ENCODE measurements at regions not wholly inside any gene's neighbourhood (a gene's known extent, or its start where the extent isn't known, plus 50 kb on each side); places are given as distances from the start of the nearest gene placed in this dataset.

DNA sequence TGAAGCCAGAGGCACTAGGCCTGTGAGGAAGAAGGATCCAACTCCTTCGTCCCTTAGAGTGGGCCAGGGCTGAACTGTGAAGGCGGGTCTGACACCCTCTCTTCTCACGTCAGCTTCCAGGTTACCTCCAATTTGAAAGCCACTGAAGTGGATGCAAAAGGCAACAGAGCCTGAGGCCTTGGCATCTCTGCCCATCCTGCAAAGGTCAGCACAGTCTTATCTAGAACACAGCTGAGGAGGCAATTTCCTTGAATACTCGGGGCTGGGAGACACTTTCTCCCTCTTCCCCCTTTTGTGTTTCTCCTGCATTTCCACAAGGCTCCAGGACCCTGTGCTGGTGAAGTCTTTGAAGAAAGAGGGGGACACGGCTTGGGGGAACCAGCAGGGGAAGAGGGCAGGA, 91.6 kb upstream of the PAX6 start:
- peaks cover 10% of the 10 kb centered on the region for H3K9me3 Mint-ChIP-seq
- TF ChIP-seq, protein P1, sequence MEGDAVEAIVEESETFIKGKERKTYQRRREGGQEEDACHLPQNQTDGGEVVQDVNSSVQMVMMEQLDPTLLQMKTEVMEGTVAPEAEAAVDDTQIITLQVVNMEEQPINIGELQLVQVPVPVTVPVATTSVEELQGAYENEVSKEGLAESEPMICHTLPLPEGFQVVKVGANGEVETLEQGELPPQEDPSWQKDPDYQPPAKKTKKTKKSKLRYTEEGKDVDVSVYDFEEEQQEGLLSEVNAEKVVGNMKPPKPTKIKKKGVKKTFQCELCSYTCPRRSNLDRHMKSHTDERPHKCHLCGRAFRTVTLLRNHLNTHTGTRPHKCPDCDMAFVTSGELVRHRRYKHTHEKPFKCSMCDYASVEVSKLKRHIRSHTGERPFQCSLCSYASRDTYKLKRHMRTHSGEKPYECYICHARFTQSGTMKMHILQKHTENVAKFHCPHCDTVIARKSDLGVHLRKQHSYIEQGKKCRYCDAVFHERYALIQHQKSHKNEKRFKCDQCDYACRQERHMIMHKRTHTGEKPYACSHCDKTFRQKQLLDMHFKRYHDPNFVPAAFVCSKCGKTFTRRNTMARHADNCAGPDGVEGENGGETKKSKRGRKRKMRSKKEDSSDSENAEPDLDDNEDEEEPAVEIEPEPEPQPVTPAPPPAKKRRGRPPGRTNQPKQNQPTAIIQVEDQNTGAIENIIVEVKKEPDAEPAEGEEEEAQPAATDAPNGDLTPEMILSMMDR (IDR thresholded peaks at IDR 0.05): no peak
- H3K4me3 Mint-ChIP-seq: no peak overlapping the region
- Histone ChIP-seq H3K27me3 (ENCODE audit: control insufficient read depth in 1 of 2, insufficient read depth in 2 of 2, low read length in 2 of 2) (peaks cover 0 to 7% of the 10 kb centered on the region in 2 experiments), H3K27ac (ENCODE audit: low read depth in 1 of 2, low read length in 2 of 2) (no peak overlapping the region), H3K4me3 (ENCODE audit: low read length) (no peak overlapping the region), H3K4me1 (ENCODE audit: insufficient read depth, low read length) (no peaks in the 10 kb centered on the region), H3K36me3 (ENCODE audit: insufficient read depth, low read length) (no peaks in the 10 kb centered on the region), H3K9me3 (ENCODE audit: control insufficient read depth in 1 of 2, insufficient read depth in 1 of 2, low read length in 2 of 2) (no peaks in the 10 kb centered on the region)
- POLR2A ChIA-PET: no interaction called here
- peaks cover 45% of the 10 kb centered on the region for H3K27me3 Mint-ChIP-seq
- CTCF ChIA-PET: no interaction called here
- DNase-seq: no peak
- no peaks in the 10 kb centered on the region for H3K36me3 Mint-ChIP-seq (ENCODE audit: low read depth)
- H3K27ac Mint-ChIP-seq: no peak overlapping the region
- no peaks in the 10 kb centered on the region for H3K4me1 Mint-ChIP-seq (ENCODE audit: low read depth)
- ATAC-seq (ENCODE audit: poor library complexity): no peak
- intact Hi-C loops (cut with DNase I, micrococcal nuclease): no loop called here

DNA sequence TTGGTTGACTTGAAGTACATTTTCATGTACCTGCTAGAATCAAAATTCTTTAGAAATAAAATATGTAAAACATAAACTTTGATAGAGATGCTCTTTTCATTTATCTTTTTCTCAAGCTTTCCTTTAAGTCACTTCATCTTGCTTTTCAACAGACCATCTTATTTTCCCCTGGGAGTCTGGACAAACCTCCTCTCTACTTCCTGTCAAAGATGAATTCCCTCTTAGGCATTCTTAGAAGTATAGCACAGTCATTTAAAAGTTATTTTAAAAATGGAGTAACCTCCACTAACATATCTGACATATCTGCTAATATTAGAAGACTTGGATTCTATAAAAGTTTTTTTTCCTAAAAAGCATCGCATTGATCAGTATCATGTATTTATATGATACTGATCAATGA, 84.8 kb upstream of the PAX6 start:
- Histone ChIP-seq H3K27ac (ENCODE audit: low read depth in 1 of 2, low read length in 2 of 2) (no peak overlapping the region), H3K36me3 (ENCODE audit: insufficient read depth, low read length) (no peaks in the 10 kb centered on the region), H3K4me3 (ENCODE audit: low read length) (no peak overlapping the region), H3K27me3 (ENCODE audit: control insufficient read depth in 1 of 2, insufficient read depth in 2 of 2, low read length in 2 of 2) (peaks cover 6% of the 10 kb centered on the region in 2 experiments), H3K4me1 (ENCODE audit: insufficient read depth, low read length) (no peaks in the 10 kb centered on the region), H3K9me3 (ENCODE audit: control insufficient read depth in 1 of 2, insufficient read depth in 1 of 2, low read length in 2 of 2) (no peaks in the 10 kb centered on the region)
- ChIA-PET POLR2A (no interaction called here), CTCF (no interaction called here)
- Mint-ChIP-seq H3K4me1 (ENCODE audit: low read depth) (no peaks in the 10 kb centered on the region), H3K36me3 (ENCODE audit: low read depth) (no peaks in the 10 kb centered on the region), H3K27ac (no peak overlapping the region), H3K27me3 (peaks cover 33% of the 10 kb centered on the region), H3K4me3 (no peak overlapping the region), H3K9me3 (peaks cover 6% of the 10 kb centered on the region)
- ATAC-seq (ENCODE audit: poor library complexity) (no peak), DNase-seq (no peak)
- TF ChIP-seq, protein P1 (IDR thresholded peaks at IDR 0.05): no peak
- intact Hi-C loops (cut with DNase I, micrococcal nuclease): no loop called here

DNA sequence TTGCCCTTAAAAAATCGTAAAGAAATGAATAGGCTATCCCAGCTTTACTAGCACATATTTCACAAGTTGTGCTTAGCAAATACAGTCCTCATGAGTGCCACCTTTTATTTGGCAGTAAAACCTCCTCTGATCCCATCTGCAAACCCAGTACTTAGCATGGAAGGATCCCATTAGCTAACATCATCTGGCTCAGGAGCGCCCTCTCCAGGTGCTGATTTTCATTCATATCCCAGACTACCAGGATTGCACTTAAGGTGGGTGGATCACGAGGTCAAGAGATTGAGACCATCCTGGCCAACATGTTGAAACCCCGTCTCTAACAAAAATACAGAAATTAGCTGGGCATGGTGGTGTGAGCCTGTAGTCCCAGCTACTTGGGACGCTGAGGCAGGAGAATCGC, 76.1 kb upstream of the PAX6 start:
- Histone ChIP-seq H3K27ac (ENCODE audit: low read depth in 1 of 2, low read length in 2 of 2) (no peak overlapping the region), H3K4me1 (ENCODE audit: insufficient read depth, low read length) (no peaks in the 10 kb centered on the region), H3K9me3 (ENCODE audit: control insufficient read depth in 1 of 2, insufficient read depth in 1 of 2, low read length in 2 of 2) (peaks cover 0 to 5% of the 10 kb centered on the region in 2 experiments), H3K4me3 (ENCODE audit: low read length) (no peak overlapping the region), H3K27me3 (ENCODE audit: control insufficient read depth in 1 of 2, insufficient read depth in 2 of 2, low read length in 2 of 2) (peaks cover 0 to 7% of the 10 kb centered on the region in 2 experiments), H3K36me3 (ENCODE audit: insufficient read depth, low read length) (no peaks in the 10 kb centered on the region)
- ATAC-seq (ENCODE audit: poor library complexity): no peak
- Mint-ChIP-seq H3K9me3 (no peaks in the 10 kb centered on the region), H3K36me3 (ENCODE audit: low read depth) (no peaks in the 10 kb centered on the region), H3K27ac (no peak overlapping the region), H3K4me1 (ENCODE audit: low read depth) (no peaks in the 10 kb centered on the region), H3K27me3 (peaks cover 36% of the 10 kb centered on the region), H3K4me3 (no peak overlapping the region)
- CTCF ChIA-PET: no interaction called here
- no peak for DNase-seq
- TF ChIP-seq, protein P1 (IDR thresholded peaks at IDR 0.05): peak; percentile 1
- intact Hi-C loops (cut with DNase I, micrococcal nuclease): no loop called here
- POLR2A ChIA-PET: no interaction called here

Data from CD4-positive, alpha-beta T cell (primary cell).